Osteocyte (in vitro differentiated cells): ENCODE measurements at regions not wholly inside any gene's neighbourhood (a gene's known extent, or its start where the extent isn't known, plus 50 kb on each side); places are given as distances from the start of the nearest gene placed in this dataset.
"Not testable (repeated sequence)": the region's sequence is repeated elsewhere in the genome, so short reads cannot be mapped to it uniquely, and the experiment has no call there.

Experiments used
- DNase-seq: peaks from one replicate; pipeline ENCODE4 v3.0.0; 2021; ENCODE audit warnings: mixed read lengths; ENCODE audit not compliant: unreplicated experiment; ENCODE audit errors: extremely low spot score
- H3K27ac Mint-ChIP-seq: one replicate; pipeline ENCODE4 v1.8.0; 2021; ENCODE audit warnings: mild to moderate bottlenecking, mixed read lengths; ENCODE audit not compliant: unreplicated experiment
- H3K27me3 Mint-ChIP-seq: one replicate; pipeline ENCODE4 v1.8.0; 2021; ENCODE audit warnings: mixed read lengths; ENCODE audit not compliant: unreplicated experiment
- H3K36me3 Mint-ChIP-seq: one replicate; pipeline ENCODE4 v1.8.0; 2021; ENCODE audit warnings: mixed read lengths; ENCODE audit not compliant: unreplicated experiment
- H3K4me1 Mint-ChIP-seq: one replicate; pipeline ENCODE4 v1.8.0; 2021; ENCODE audit warnings: mixed read lengths; ENCODE audit not compliant: unreplicated experiment
- H3K4me3 Mint-ChIP-seq: one replicate; pipeline ENCODE4 v1.8.0; 2021; ENCODE audit warnings: mild to moderate bottlenecking, moderate library complexity, mixed read lengths; ENCODE audit not compliant: unreplicated experiment
- H3K9me3 Mint-ChIP-seq: one replicate; pipeline ENCODE4 v1.8.0; 2021; ENCODE audit warnings: mixed read lengths; ENCODE audit not compliant: unreplicated experiment
- CTCF ChIP-seq: fragments of 200-600 bp; sonication (generic); IDR thresholded peaks from 2 replicates; pipeline ENCODE4 v1.5.0; 2021; ENCODE audit warnings: antibody characterized with exemption, mild to moderate bottlenecking, moderate library complexity

GRCh38 chr9:129544761-129545160 is 76.1 kb downstream of the C9orf50 start:
- H3K4me3 Mint-ChIP-seq = no peak overlapping the region
- H3K9me3 Mint-ChIP-seq = no peaks in the 10 kb centered on the region
- H3K27me3 Mint-ChIP-seq = no peaks in the 10 kb centered on the region
- peak overlapping the region; percentile 33 for H3K27ac Mint-ChIP-seq
- no peak for DNase-seq
- no peaks in the 10 kb centered on the region for H3K36me3 Mint-ChIP-seq
- TF ChIP-seq CTCF = no peak
- peaks cover 17% of the 10 kb centered on the region for H3K4me1 Mint-ChIP-seq

GRCh38 chr9:129542741-129543140 is 78.2 kb downstream of the C9orf50 start:
- peaks cover 8% of the 10 kb centered on the region for H3K9me3 Mint-ChIP-seq
- no peak overlapping the region for H3K4me3 Mint-ChIP-seq
- H3K36me3 Mint-ChIP-seq = peaks cover 3% of the 10 kb centered on the region
- H3K27ac Mint-ChIP-seq = no peak overlapping the region
- no peaks in the 10 kb centered on the region for H3K27me3 Mint-ChIP-seq
- no peak for DNase-seq
- peaks cover 10% of the 10 kb centered on the region for H3K4me1 Mint-ChIP-seq
- no peak for TF ChIP-seq CTCF

GRCh38 chr9:129541270-129541669 is 79.6 kb downstream of the C9orf50 start:
- no peak overlapping the region for H3K27ac Mint-ChIP-seq
- H3K9me3 Mint-ChIP-seq = peaks cover 8% of the 10 kb centered on the region
- peaks cover 3% of the 10 kb centered on the region for H3K36me3 Mint-ChIP-seq
- no peak for DNase-seq
- TF ChIP-seq CTCF = no peak
- H3K4me3 Mint-ChIP-seq = no peak overlapping the region
- no peaks in the 10 kb centered on the region for H3K27me3 Mint-ChIP-seq
- H3K4me1 Mint-ChIP-seq = peaks cover 10% of the 10 kb centered on the region

GRCh38 chr9:129539446-129539845 is 81.5 kb downstream of the C9orf50 start:
- Mint-ChIP-seq H3K27me3 (no peaks in the 10 kb centered on the region), H3K36me3 (peaks cover 3% of the 10 kb centered on the region), H3K4me3 (no peak overlapping the region), H3K4me1 (peaks cover 4% of the 10 kb centered on the region), H3K9me3 (peaks cover 8% of the 10 kb centered on the region), H3K27ac (no peak overlapping the region)
- no peak for DNase-seq
- no peak for TF ChIP-seq CTCF

GRCh38 chr9:129531860-129532402 is 89.0 kb downstream of the C9orf50 start:
- not testable (repeated sequence) for H3K36me3 Mint-ChIP-seq, H3K27ac Mint-ChIP-seq, H3K27me3 Mint-ChIP-seq, H3K4me1 Mint-ChIP-seq, H3K4me3 Mint-ChIP-seq, H3K9me3 Mint-ChIP-seq, DNase-seq

GRCh38 chr9:129527955-129528354 is 92.9 kb downstream of the C9orf50 start:
- H3K9me3 Mint-ChIP-seq, H3K4me3 Mint-ChIP-seq, DNase-seq, H3K27me3 Mint-ChIP-seq, H3K36me3 Mint-ChIP-seq, H3K27ac Mint-ChIP-seq: not testable (repeated sequence)
- peaks cover 11% of the 10 kb centered on the region for H3K4me1 Mint-ChIP-seq
